ENCODE measurements at regions not wholly inside any gene's neighbourhood (a gene's known extent, or its start where the extent isn't known, plus 50 kb on each side); places are given as distances from the start of the nearest gene placed in this dataset.

GRCh38 chr5:72656331-72656730 is 149.1 kb upstream of the ZNF366 start:
- Histone ChIP-seq H3K79me2 (ENCODE audit: low read length) (no peaks in the 10 kb centered on the region), H3K9ac (ENCODE audit: low read length) (no peak overlapping the region), H3K4me1 (ENCODE audit: low read length) (no peaks in the 10 kb centered on the region), H3K27me3 (ENCODE audit: low read length) (no peaks in the 10 kb centered on the region), H3K36me3 (ENCODE audit: insufficient read depth, low read length) (no peaks in the 10 kb centered on the region), H3K4me2 (ENCODE audit: low read depth, low read length, poor library complexity, severe bottlenecking) (no peak overlapping the region), H2AFZ (ENCODE audit: low read length) (no peak overlapping the region), H3K4me3 (ENCODE audit: low read length) (no peak overlapping the region), H3K9me2 (replicated peaks; ENCODE audit: insufficient read depth, low read length) (no peaks in the 10 kb centered on the region), H4K20me1 (ENCODE audit: insufficient read depth, low read depth, low read length) (no peaks in the 10 kb centered on the region), H3K9me3 (ENCODE audit: low read length) (no peaks in the 10 kb centered on the region), H3K27ac (ENCODE audit: low read length) (no peak overlapping the region)
- no peak for DNase-seq

DNA sequence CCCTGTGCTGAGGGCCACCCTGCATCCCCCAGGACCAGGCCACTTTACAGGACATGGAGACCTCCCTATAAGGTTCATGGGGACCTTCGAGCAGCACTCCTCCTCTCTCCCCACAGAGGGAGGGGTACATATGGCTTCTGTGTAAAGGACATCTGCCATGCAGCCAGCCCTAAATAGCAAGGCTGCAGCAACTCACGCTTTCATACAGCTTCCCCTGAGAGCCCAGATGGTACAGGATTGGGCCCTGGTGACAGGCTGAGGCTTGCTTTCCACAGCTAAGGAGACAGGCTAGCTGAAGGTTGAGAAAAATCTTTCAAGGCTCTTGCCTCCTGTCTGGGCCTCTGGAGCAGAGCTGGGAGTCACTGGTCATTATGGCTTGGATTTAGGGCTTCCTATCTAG is 147.0 kb upstream of the ZNF366 start:
- Histone ChIP-seq H3K27ac (ENCODE audit: low read length) (no peak overlapping the region), H3K27me3 (ENCODE audit: low read length) (no peaks in the 10 kb centered on the region), H3K79me2 (ENCODE audit: low read length) (no peaks in the 10 kb centered on the region), H3K4me3 (ENCODE audit: low read length) (no peak overlapping the region), H2AFZ (ENCODE audit: low read length) (no peak overlapping the region), H3K4me1 (ENCODE audit: low read length) (no peaks in the 10 kb centered on the region), H3K9me3 (ENCODE audit: low read length) (no peaks in the 10 kb centered on the region), H3K4me2 (ENCODE audit: low read depth, low read length, poor library complexity, severe bottlenecking) (no peak overlapping the region), H3K36me3 (ENCODE audit: insufficient read depth, low read length) (no peaks in the 10 kb centered on the region), H3K9me2 (replicated peaks; ENCODE audit: insufficient read depth, low read length) (no peaks in the 10 kb centered on the region), H4K20me1 (ENCODE audit: insufficient read depth, low read depth, low read length) (no peaks in the 10 kb centered on the region), H3K9ac (ENCODE audit: low read length) (no peak overlapping the region)
- no peak for DNase-seq

GRCh38 chr5:72653586-72653985 is 146.4 kb upstream of the ZNF366 start:
- no peak overlapping the region for H3K4me3 ChIP-seq (ENCODE audit: low read length)
- H3K36me3 ChIP-seq (ENCODE audit: insufficient read depth, low read length) = no peaks in the 10 kb centered on the region
- H3K9me3 ChIP-seq (ENCODE audit: low read length) = no peaks in the 10 kb centered on the region
- no peaks in the 10 kb centered on the region for H3K27me3 ChIP-seq (ENCODE audit: low read length)
- DNase-seq = no peak
- H2AFZ ChIP-seq (ENCODE audit: low read length) = no peak overlapping the region
- H3K4me2 ChIP-seq (ENCODE audit: low read depth, low read length, poor library complexity, severe bottlenecking) = no peak overlapping the region
- H3K4me1 ChIP-seq (ENCODE audit: low read length) = no peaks in the 10 kb centered on the region
- no peaks in the 10 kb centered on the region for H4K20me1 ChIP-seq (ENCODE audit: insufficient read depth, low read depth, low read length)
- H3K79me2 ChIP-seq (ENCODE audit: low read length) = no peaks in the 10 kb centered on the region
- no peaks in the 10 kb centered on the region for H3K9me2 ChIP-seq (replicated peaks; ENCODE audit: insufficient read depth, low read length)
- no peak overlapping the region for H3K9ac ChIP-seq (ENCODE audit: low read length)
- H3K27ac ChIP-seq (ENCODE audit: low read length) = no peak overlapping the region

DNA sequence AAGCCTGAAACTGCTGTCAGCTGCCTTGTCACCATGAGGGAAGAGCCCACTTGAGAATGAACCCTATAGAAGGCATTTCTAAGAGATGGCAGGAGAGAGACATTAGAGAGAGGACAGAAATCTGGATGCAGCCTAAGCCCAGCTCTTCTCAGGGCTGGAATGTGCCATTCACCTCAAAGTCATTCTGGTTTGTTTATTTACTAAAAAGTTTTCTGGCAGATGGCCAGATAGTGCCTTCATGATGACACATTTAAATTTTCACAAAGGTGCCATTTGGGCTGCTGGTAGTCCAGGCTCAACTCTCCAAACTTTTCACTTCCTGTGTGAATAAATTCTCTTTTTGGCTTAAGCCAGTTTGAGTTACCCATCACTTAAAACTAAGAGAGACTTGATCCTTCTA is 144.6 kb upstream of the ZNF366 start:
- Histone ChIP-seq H4K20me1 (ENCODE audit: insufficient read depth, low read depth, low read length) (no peaks in the 10 kb centered on the region), H3K9ac (ENCODE audit: low read length) (no peak overlapping the region), H3K9me3 (ENCODE audit: low read length) (no peaks in the 10 kb centered on the region), H3K27ac (ENCODE audit: low read length) (no peak overlapping the region), H3K4me1 (ENCODE audit: low read length) (no peaks in the 10 kb centered on the region), H3K79me2 (ENCODE audit: low read length) (no peaks in the 10 kb centered on the region), H3K9me2 (replicated peaks; ENCODE audit: insufficient read depth, low read length) (no peaks in the 10 kb centered on the region), H2AFZ (ENCODE audit: low read length) (no peak overlapping the region), H3K27me3 (ENCODE audit: low read length) (no peaks in the 10 kb centered on the region), H3K4me3 (ENCODE audit: low read length) (no peak overlapping the region), H3K4me2 (ENCODE audit: low read depth, low read length, poor library complexity, severe bottlenecking) (no peak overlapping the region), H3K36me3 (ENCODE audit: insufficient read depth, low read length) (no peaks in the 10 kb centered on the region)
- no peak for DNase-seq

- no peak for DNase-seq
- no peak overlapping the region for H3K9ac ChIP-seq (ENCODE audit: low read length)
- no peaks in the 10 kb centered on the region for H3K4me1 ChIP-seq (ENCODE audit: low read length)
- no peak overlapping the region for H3K4me2 ChIP-seq (ENCODE audit: low read depth, low read length, poor library complexity, severe bottlenecking)
- no peak overlapping the region for H3K4me3 ChIP-seq (ENCODE audit: low read length)
- no peaks in the 10 kb centered on the region for H3K36me3 ChIP-seq (ENCODE audit: insufficient read depth, low read length)
- no peaks in the 10 kb centered on the region for H3K9me3 ChIP-seq (ENCODE audit: low read length)
- no peaks in the 10 kb centered on the region for H3K27me3 ChIP-seq (ENCODE audit: low read length)
- H2AFZ ChIP-seq (ENCODE audit: low read length) = no peak overlapping the region
- H3K27ac ChIP-seq (ENCODE audit: low read length) = no peak overlapping the region
- H3K9me2 ChIP-seq (replicated peaks; ENCODE audit: insufficient read depth, low read length) = no peaks in the 10 kb centered on the region
- no peaks in the 10 kb centered on the region for H3K79me2 ChIP-seq (ENCODE audit: low read length)
- H4K20me1 ChIP-seq (ENCODE audit: insufficient read depth, low read depth, low read length) = no peaks in the 10 kb centered on the region
Measured at GRCh38 chr5:72651109-72651508, 143.9 kb upstream of the ZNF366 start.

DNA sequence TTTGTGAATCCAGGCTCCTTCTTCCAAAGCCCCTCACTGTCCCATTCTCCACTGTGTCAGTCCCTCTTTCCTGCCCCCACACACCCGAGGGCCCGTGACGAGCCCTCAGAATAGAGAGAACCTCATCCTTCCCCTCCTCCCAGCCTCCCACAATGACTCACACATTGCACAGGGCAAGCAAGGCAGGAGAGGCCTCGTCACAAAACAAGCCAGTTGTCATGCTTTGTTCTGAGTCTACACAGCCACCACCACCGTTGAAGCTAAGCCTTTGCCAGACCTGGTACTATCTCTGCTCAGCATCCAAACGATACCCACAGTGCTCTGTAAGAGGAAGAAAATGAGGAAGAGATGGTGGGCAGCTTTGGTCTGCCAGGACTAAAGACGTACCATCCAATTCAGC is 142.2 kb upstream of the ZNF366 start:
- no peaks in the 10 kb centered on the region for H3K4me1 ChIP-seq (ENCODE audit: low read length)
- no peak overlapping the region for H3K9ac ChIP-seq (ENCODE audit: low read length)
- no peaks in the 10 kb centered on the region for H3K36me3 ChIP-seq (ENCODE audit: insufficient read depth, low read length)
- H3K79me2 ChIP-seq (ENCODE audit: low read length) = no peaks in the 10 kb centered on the region
- H3K4me3 ChIP-seq (ENCODE audit: low read length) = no peak overlapping the region
- H3K9me3 ChIP-seq (ENCODE audit: low read length) = no peaks in the 10 kb centered on the region
- no peak overlapping the region for H3K27ac ChIP-seq (ENCODE audit: low read length)
- peak; percentile 27 for DNase-seq
- no peak overlapping the region for H3K4me2 ChIP-seq (ENCODE audit: low read depth, low read length, poor library complexity, severe bottlenecking)
- H4K20me1 ChIP-seq (ENCODE audit: insufficient read depth, low read depth, low read length) = no peaks in the 10 kb centered on the region
- no peaks in the 10 kb centered on the region for H3K27me3 ChIP-seq (ENCODE audit: low read length)
- no peaks in the 10 kb centered on the region for H3K9me2 ChIP-seq (replicated peaks; ENCODE audit: insufficient read depth, low read length)
- no peak overlapping the region for H2AFZ ChIP-seq (ENCODE audit: low read length)

DNA sequence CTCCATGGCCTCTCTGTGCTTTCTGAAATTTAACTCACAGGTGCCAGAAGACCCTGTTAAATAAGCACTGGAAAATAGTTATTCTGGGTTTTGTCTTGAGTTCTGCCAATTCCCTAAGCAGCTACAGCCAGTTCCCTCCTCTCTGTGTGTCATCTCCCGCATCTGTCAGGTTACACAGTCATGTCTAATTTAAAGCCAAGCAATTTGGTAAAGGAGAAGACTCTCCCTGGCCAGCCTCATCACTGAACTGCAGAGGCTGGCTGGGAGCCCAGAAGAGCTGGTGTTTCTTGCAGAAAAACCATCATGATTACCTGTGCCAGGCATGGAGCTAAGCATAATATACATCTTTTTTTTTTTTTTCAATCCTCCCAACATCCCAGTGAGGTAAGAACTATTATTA is 141.3 kb upstream of the ZNF366 start:
- Histone ChIP-seq H3K4me2 (ENCODE audit: low read depth, low read length, poor library complexity, severe bottlenecking) (no peak overlapping the region), H3K27ac (ENCODE audit: low read length) (no peak overlapping the region), H3K79me2 (ENCODE audit: low read length) (no peaks in the 10 kb centered on the region), H3K9ac (ENCODE audit: low read length) (no peak overlapping the region), H3K4me1 (ENCODE audit: low read length) (no peaks in the 10 kb centered on the region), H2AFZ (ENCODE audit: low read length) (no peak overlapping the region), H3K36me3 (ENCODE audit: insufficient read depth, low read length) (no peaks in the 10 kb centered on the region), H4K20me1 (ENCODE audit: insufficient read depth, low read depth, low read length) (no peaks in the 10 kb centered on the region), H3K4me3 (ENCODE audit: low read length) (no peak overlapping the region), H3K9me3 (ENCODE audit: low read length) (no peaks in the 10 kb centered on the region), H3K9me2 (replicated peaks; ENCODE audit: insufficient read depth, low read length) (no peaks in the 10 kb centered on the region), H3K27me3 (ENCODE audit: low read length) (no peaks in the 10 kb centered on the region)
- DNase-seq = no peak

GRCh38 chr5:72647806-72648205 is 140.6 kb upstream of the ZNF366 start:
- Histone ChIP-seq H3K4me3 (ENCODE audit: low read length) (no peak overlapping the region), H3K27me3 (ENCODE audit: low read length) (no peaks in the 10 kb centered on the region), H3K79me2 (ENCODE audit: low read length) (no peaks in the 10 kb centered on the region), H3K4me2 (ENCODE audit: low read depth, low read length, poor library complexity, severe bottlenecking) (no peak overlapping the region), H3K9ac (ENCODE audit: low read length) (no peak overlapping the region), H3K27ac (ENCODE audit: low read length) (no peak overlapping the region), H2AFZ (ENCODE audit: low read length) (no peak overlapping the region), H4K20me1 (ENCODE audit: insufficient read depth, low read depth, low read length) (no peaks in the 10 kb centered on the region), H3K4me1 (ENCODE audit: low read length) (no peaks in the 10 kb centered on the region), H3K9me3 (ENCODE audit: low read length) (no peaks in the 10 kb centered on the region), H3K9me2 (replicated peaks; ENCODE audit: insufficient read depth, low read length) (no peaks in the 10 kb centered on the region), H3K36me3 (ENCODE audit: insufficient read depth, low read length) (no peaks in the 10 kb centered on the region)
- peak; percentile 5 for DNase-seq

- Histone ChIP-seq H3K9ac (ENCODE audit: low read length) (no peak overlapping the region), H3K4me1 (ENCODE audit: low read length) (no peaks in the 10 kb centered on the region), H3K36me3 (ENCODE audit: insufficient read depth, low read length) (no peaks in the 10 kb centered on the region), H2AFZ (ENCODE audit: low read length) (no peak overlapping the region), H3K27me3 (ENCODE audit: low read length) (no peaks in the 10 kb centered on the region), H4K20me1 (ENCODE audit: insufficient read depth, low read depth, low read length) (no peaks in the 10 kb centered on the region), H3K9me2 (replicated peaks; ENCODE audit: insufficient read depth, low read length) (no peaks in the 10 kb centered on the region), H3K79me2 (ENCODE audit: low read length) (no peaks in the 10 kb centered on the region), H3K27ac (ENCODE audit: low read length) (no peak overlapping the region), H3K9me3 (ENCODE audit: low read length) (no peaks in the 10 kb centered on the region), H3K4me2 (ENCODE audit: low read depth, low read length, poor library complexity, severe bottlenecking) (no peak overlapping the region), H3K4me3 (ENCODE audit: low read length) (no peak overlapping the region)
- DNase-seq = no peak
Measured at GRCh38 chr5:72646246-72646866, 139.1 kb upstream of the ZNF366 start.

Data from Karpas-422 (cell line).